NCI-H1417 treated with DMSO at 0.1 percent for 48 hours (cell line): ENCODE measurements at regions not wholly inside any gene's neighbourhood (a gene's known extent, or its start where the extent isn't known, plus 50 kb on each side); places are given as distances from the start of the nearest gene placed in this dataset.
"Not testable (repeated sequence)": the region's sequence is repeated elsewhere in the genome, so short reads cannot be mapped to it uniquely, and the experiment has no call there.

ENCODE experiments used
- DNase-seq: peaks from one replicate; lab custom pipeline; 2025; lab: John Stamatoyannopoulos, UW

GRCh38 chr2:235219048-235219447 lies 267.2 kb downstream of the SH3BP4 start:
- DNase-seq: no peak

- no peak for DNase-seq
These were observed 268.5 kb downstream of the SH3BP4 start for GRCh38 chr2:235220331-235220730.

- no peak for DNase-seq
These were observed 270.8 kb upstream of the AGAP1 start for GRCh38 chr2:235223011-235223410.

- DNase-seq: no peak
These were observed 269.4 kb upstream of the AGAP1 start for GRCh38 chr2:235224410-235224809.

GRCh38 chr2:235225261-235225660 lies 268.6 kb upstream of the AGAP1 start:
- no peak for DNase-seq

GRCh38 chr2:235227590-235227989 lies 266.3 kb upstream of the AGAP1 start:
- no peak for DNase-seq

- not testable (repeated sequence) for DNase-seq
These were observed 265.4 kb upstream of the AGAP1 start for GRCh38 chr2:235228422-235228821.

- DNase-seq: no peak
These were observed 264.6 kb upstream of the AGAP1 start for GRCh38 chr2:235229236-235229635.

- peak; percentile 65 for DNase-seq
These were observed 262.8 kb upstream of the AGAP1 start for GRCh38 chr2:235230821-235231601.

GRCh38 chr2:235232449-235233433 lies 261.1 kb upstream of the AGAP1 start:
- no peak for DNase-seq

- DNase-seq: no peak
These were observed 259.1 kb upstream of the AGAP1 start for GRCh38 chr2:235234736-235235135.

GRCh38 chr2:235235977-235236767 lies 257.7 kb upstream of the AGAP1 start:
- no peak for DNase-seq

GRCh38 chr2:235238537-235238936 lies 255.3 kb upstream of the AGAP1 start:
- no peak for DNase-seq

GRCh38 chr2:235240574-235240973 lies 253.3 kb upstream of the AGAP1 start:
- DNase-seq: no peak

GRCh38 chr2:235244255-235245220 lies 249.3 kb upstream of the AGAP1 start:
- DNase-seq: no peak

GRCh38 chr2:235247001-235247400 lies 246.8 kb upstream of the AGAP1 start:
- DNase-seq: no peak

GRCh38 chr2:235255693-235256092 lies 238.2 kb upstream of the AGAP1 start:
- DNase-seq: no peak

GRCh38 chr2:235257590-235257989 lies 236.3 kb upstream of the AGAP1 start:
- no peak for DNase-seq

GRCh38 chr2:235262750-235263149 lies 231.1 kb upstream of the AGAP1 start:
- DNase-seq: no peak

- no peak for DNase-seq
These were observed 230.4 kb upstream of the AGAP1 start for GRCh38 chr2:235263205-235264120.
